GM18507 (cell line): ENCODE measurements at regions not wholly inside any gene's neighbourhood (a gene's known extent, or its start where the extent isn't known, plus 50 kb on each side); places are given as distances from the start of the nearest gene placed in this dataset.
"Not testable (repeated sequence)": the region's sequence is repeated elsewhere in the genome, so short reads cannot be mapped to it uniquely, and the experiment has no call there.

Source experiments
- DNase-seq: peaks from one replicate; pipeline ENCODE4 v3.0.0; 2011; ENCODE audit warnings: low read depth; ENCODE audit not compliant: insufficient read length; ENCODE audit errors: extremely low spot score
- FAIRE-seq: peaks from 2 replicates; lab custom pipeline; 2011; peaks lifted over from hg19 to GRCh38; lab: Jason Lieb, UNC

- DNase-seq (no peak), FAIRE-seq (no peak)
Measured at GRCh38 chr4:156517956-156518355, 453.6 kb downstream of the PDGFC start.

GRCh38 chr4:156517546-156517945, 454.1 kb downstream of the PDGFC start:
- DNase-seq (no peak), FAIRE-seq (no peak)

- no peak for FAIRE-seq
- no peak for DNase-seq
Measured at GRCh38 chr4:156516698-156517097, 454.9 kb downstream of the PDGFC start.

GRCh38 chr4:156515295-156515694, 456.3 kb downstream of the PDGFC start:
- DNase-seq (no peak), FAIRE-seq (no peak)

- FAIRE-seq (no peak), DNase-seq (no peak)
Measured at GRCh38 chr4:156512622-156513021, 459.0 kb downstream of the PDGFC start.

GRCh38 chr4:156509921-156510320, 461.7 kb downstream of the PDGFC start:
- DNase-seq, FAIRE-seq: not testable (repeated sequence)

- DNase-seq (no peak), FAIRE-seq (no peak)
Measured at GRCh38 chr4:156505341-156505955, 466.2 kb downstream of the PDGFC start.

GRCh38 chr4:156503119-156503518, 468.5 kb downstream of the PDGFC start:
- DNase-seq = no peak
- no peak for FAIRE-seq

GRCh38 chr4:156501962-156502361, 469.6 kb downstream of the PDGFC start:
- DNase-seq (no peak), FAIRE-seq (no peak)

- DNase-seq = no peak
- FAIRE-seq = no peak
Measured at GRCh38 chr4:156499684-156500083, 471.9 kb downstream of the PDGFC start.

- FAIRE-seq (no peak), DNase-seq (no peak)
Measured at GRCh38 chr4:156497486-156497885, 474.1 kb downstream of the PDGFC start.

- DNase-seq (no peak), FAIRE-seq (no peak)
Measured at GRCh38 chr4:156496797-156497196, 474.8 kb downstream of the PDGFC start.

GRCh38 chr4:156495836-156496235, 475.8 kb downstream of the PDGFC start:
- FAIRE-seq (no peak), DNase-seq (no peak)

- FAIRE-seq (no peak), DNase-seq (no peak)
Measured at GRCh38 chr4:156495091-156495490, 476.5 kb downstream of the PDGFC start.

- no peak for DNase-seq
- no peak for FAIRE-seq
Measured at GRCh38 chr4:156493858-156494257, 477.7 kb downstream of the PDGFC start.

GRCh38 chr4:156487107-156487506, 484.5 kb downstream of the PDGFC start:
- DNase-seq (no peak), FAIRE-seq (no peak)

GRCh38 chr4:156481845-156482244, 489.8 kb downstream of the PDGFC start:
- FAIRE-seq (no peak), DNase-seq (no peak)

- DNase-seq (no peak), FAIRE-seq (no peak)
Measured at GRCh38 chr4:156477636-156478035, 494.0 kb downstream of the PDGFC start.

GRCh38 chr4:156476359-156476758, 495.2 kb downstream of the PDGFC start:
- no peak for DNase-seq
- FAIRE-seq = no peak

GRCh38 chr4:156475322-156475721, 496.3 kb downstream of the PDGFC start:
- FAIRE-seq = no peak
- no peak for DNase-seq

- FAIRE-seq = no peak
Measured at GRCh38 chr4:156473151-156473550, 498.4 kb downstream of the PDGFC start.

GRCh38 chr4:156472624-156473023, 499.0 kb downstream of the PDGFC start:
- no peak for FAIRE-seq
- DNase-seq = no peak

More at GRCh38 chr4:156473151-156473550, 498.4 kb downstream of the PDGFC start:
- DNase-seq = no peak
